ENCODE measurements at regions not wholly inside any gene's neighbourhood (a gene's known extent, or its start where the extent isn't known, plus 50 kb on each side); places are given as distances from the start of the nearest gene placed in this dataset.

GRCh38 chr20:60310560-60311349 lies 352.5 kb downstream of the CDH26 start:
- Mint-ChIP-seq H3K36me3 (ENCODE audit: unreplicated experiment) (no peaks in the 10 kb centered on the region), H3K27me3 (ENCODE audit: unreplicated experiment) (no peaks in the 10 kb centered on the region), H3K9me3 (ENCODE audit: unreplicated experiment) (peaks cover 27% of the 10 kb centered on the region), H3K4me3 (ENCODE audit: unreplicated experiment) (no peak overlapping the region), H3K27ac (ENCODE audit: unreplicated experiment) (no peak overlapping the region), H3K4me1 (ENCODE audit: unreplicated experiment) (no peaks in the 10 kb centered on the region)
- DNase-seq (ENCODE audit: extremely low spot score, unreplicated experiment) = no peak
- no peak for TF ChIP-seq CTCF (IDR thresholded peaks at IDR 0.05)

- H3K4me1 Mint-ChIP-seq (ENCODE audit: unreplicated experiment) = no peaks in the 10 kb centered on the region
- no peak for TF ChIP-seq CTCF (IDR thresholded peaks at IDR 0.05)
- no peaks in the 10 kb centered on the region for H3K27me3 Mint-ChIP-seq (ENCODE audit: unreplicated experiment)
- H3K9me3 Mint-ChIP-seq (ENCODE audit: unreplicated experiment) = peaks cover 32% of the 10 kb centered on the region
- H3K27ac Mint-ChIP-seq (ENCODE audit: unreplicated experiment) = no peak overlapping the region
- DNase-seq (ENCODE audit: extremely low spot score, unreplicated experiment) = no peak
- H3K4me3 Mint-ChIP-seq (ENCODE audit: unreplicated experiment) = no peak overlapping the region
- no peaks in the 10 kb centered on the region for H3K36me3 Mint-ChIP-seq (ENCODE audit: unreplicated experiment)
These were observed 355.0 kb downstream of the CDH26 start for GRCh38 chr20:60313191-60313590.

GRCh38 chr20:60313614-60314013 lies 355.4 kb downstream of the CDH26 start:
- no peak overlapping the region for H3K27ac Mint-ChIP-seq (ENCODE audit: unreplicated experiment)
- TF ChIP-seq CTCF (IDR thresholded peaks at IDR 0.05) = no peak
- H3K36me3 Mint-ChIP-seq (ENCODE audit: unreplicated experiment) = no peaks in the 10 kb centered on the region
- H3K27me3 Mint-ChIP-seq (ENCODE audit: unreplicated experiment) = no peaks in the 10 kb centered on the region
- H3K4me3 Mint-ChIP-seq (ENCODE audit: unreplicated experiment) = no peak overlapping the region
- H3K9me3 Mint-ChIP-seq (ENCODE audit: unreplicated experiment) = peaks cover 32% of the 10 kb centered on the region
- no peak for DNase-seq (ENCODE audit: extremely low spot score, unreplicated experiment)
- H3K4me1 Mint-ChIP-seq (ENCODE audit: unreplicated experiment) = no peaks in the 10 kb centered on the region

- Mint-ChIP-seq H3K9me3 (ENCODE audit: unreplicated experiment) (peaks cover 39% of the 10 kb centered on the region), H3K27me3 (ENCODE audit: unreplicated experiment) (no peaks in the 10 kb centered on the region), H3K4me1 (ENCODE audit: unreplicated experiment) (no peaks in the 10 kb centered on the region), H3K27ac (ENCODE audit: unreplicated experiment) (no peak overlapping the region), H3K4me3 (ENCODE audit: unreplicated experiment) (no peak overlapping the region), H3K36me3 (ENCODE audit: unreplicated experiment) (no peaks in the 10 kb centered on the region)
- TF ChIP-seq CTCF (IDR thresholded peaks at IDR 0.05) = no peak
- no peak for DNase-seq (ENCODE audit: extremely low spot score, unreplicated experiment)
These were observed 356.5 kb downstream of the CDH26 start for GRCh38 chr20:60314727-60315126.

GRCh38 chr20:60316476-60317158 lies 358.4 kb downstream of the CDH26 start:
- H3K36me3 Mint-ChIP-seq (ENCODE audit: unreplicated experiment) = no peaks in the 10 kb centered on the region
- H3K27ac Mint-ChIP-seq (ENCODE audit: unreplicated experiment) = no peak overlapping the region
- no peak overlapping the region for H3K4me3 Mint-ChIP-seq (ENCODE audit: unreplicated experiment)
- H3K27me3 Mint-ChIP-seq (ENCODE audit: unreplicated experiment) = no peaks in the 10 kb centered on the region
- no peak for DNase-seq (ENCODE audit: extremely low spot score, unreplicated experiment)
- H3K9me3 Mint-ChIP-seq (ENCODE audit: unreplicated experiment) = peaks cover 40% of the 10 kb centered on the region
- TF ChIP-seq CTCF (IDR thresholded peaks at IDR 0.05) = no peak
- H3K4me1 Mint-ChIP-seq (ENCODE audit: unreplicated experiment) = no peaks in the 10 kb centered on the region
